ENCODE measurements at regions not wholly inside any gene's neighbourhood (a gene's known extent, or its start where the extent isn't known, plus 50 kb on each side); places are given as distances from the start of the nearest gene placed in this dataset.
"Not testable (repeated sequence)": the region's sequence is repeated elsewhere in the genome, so short reads cannot be mapped to it uniquely, and the experiment has no call there.

DNA sequence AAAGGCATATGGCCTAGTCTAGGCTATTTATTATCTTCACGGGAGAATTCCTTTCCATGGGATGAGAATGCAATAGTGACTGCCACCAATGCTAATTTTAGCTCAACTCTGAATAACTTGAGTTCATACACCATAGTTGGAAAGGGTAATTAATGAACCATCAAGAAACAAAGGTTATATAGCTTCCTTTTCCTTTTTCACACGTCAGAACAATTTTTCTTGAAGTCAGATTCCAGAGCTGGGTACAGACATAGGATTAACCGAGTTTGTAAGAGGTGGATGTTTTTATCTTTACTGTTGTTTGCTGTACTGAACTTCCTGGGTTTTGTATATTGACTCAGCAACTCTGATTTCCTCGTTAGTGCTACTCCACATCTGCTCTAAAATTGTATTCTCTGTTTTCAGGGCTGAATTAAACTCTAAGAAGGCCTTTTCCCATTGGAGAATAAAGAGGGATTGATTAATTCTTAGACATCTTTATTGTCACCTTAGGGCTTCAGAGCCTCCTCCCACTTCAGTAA, 262.0 kb downstream of the NUF2 start:
- DNase-seq = no peak

DNA sequence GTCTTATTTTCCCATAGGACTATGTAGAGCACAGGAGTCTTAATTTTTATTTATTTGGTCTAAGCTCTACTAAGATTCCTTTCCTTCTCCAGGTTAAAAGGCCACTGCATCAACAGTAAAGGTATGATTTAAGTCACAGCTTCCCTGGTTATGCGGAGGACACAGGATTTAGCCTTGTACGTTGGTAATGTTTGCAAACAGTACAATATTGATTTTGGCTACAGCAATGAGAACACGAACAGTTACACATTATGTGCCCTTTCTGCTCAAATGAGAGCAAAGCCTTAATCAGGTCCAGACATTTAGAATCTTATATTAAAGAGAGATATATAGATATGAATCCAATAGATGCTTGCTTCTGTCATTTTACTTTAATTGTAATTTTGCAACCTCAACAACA, 264.0 kb downstream of the NUF2 start:
- no peak for DNase-seq

DNA sequence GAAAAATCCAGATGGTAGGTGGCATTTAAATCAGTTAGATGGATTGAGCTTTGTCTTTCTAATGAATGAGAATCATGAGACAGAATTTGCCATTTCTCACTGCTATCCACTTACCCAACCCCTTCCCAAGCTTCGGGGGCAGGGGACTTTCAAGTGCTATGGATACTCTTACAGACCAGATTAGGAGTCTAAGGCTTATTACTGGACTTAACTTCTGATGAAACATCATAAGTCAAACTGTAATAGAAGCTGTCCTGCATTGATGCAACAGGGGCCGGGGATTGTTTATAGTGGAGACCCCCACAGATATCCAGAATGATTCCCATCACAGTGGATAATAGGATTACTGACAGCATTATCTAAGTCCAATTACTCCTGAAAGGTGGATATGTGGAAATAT, 267.0 kb downstream of the NUF2 start:
- no peak for DNase-seq

DNA sequence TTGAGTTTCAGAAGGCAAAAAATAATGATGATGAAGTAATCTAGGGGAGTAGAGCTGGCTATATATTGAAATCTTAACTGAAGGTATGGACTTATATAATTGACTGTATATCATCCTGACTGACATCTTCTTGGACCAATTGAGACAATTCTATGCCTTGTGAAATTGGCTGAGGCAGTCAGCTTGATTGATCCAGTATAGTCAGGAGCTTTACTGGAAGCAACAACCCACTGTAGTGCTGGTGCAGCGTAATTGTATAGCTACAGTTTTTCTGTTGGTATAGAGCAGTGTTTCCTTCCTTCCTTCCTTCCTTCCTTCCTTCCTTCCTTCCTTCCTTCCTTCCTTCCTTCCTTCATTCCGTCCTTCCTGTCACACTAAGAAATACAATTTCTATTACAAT, 268.0 kb downstream of the NUF2 start:
- no peak for DNase-seq

- not testable (repeated sequence) for DNase-seq
These were observed 269.4 kb downstream of the NUF2 start for GRCh38 chr1:163591131-163591530.

GRCh38 chr1:163592623-163593022, 270.9 kb downstream of the NUF2 start:
- DNase-seq = not testable (repeated sequence)

DNA sequence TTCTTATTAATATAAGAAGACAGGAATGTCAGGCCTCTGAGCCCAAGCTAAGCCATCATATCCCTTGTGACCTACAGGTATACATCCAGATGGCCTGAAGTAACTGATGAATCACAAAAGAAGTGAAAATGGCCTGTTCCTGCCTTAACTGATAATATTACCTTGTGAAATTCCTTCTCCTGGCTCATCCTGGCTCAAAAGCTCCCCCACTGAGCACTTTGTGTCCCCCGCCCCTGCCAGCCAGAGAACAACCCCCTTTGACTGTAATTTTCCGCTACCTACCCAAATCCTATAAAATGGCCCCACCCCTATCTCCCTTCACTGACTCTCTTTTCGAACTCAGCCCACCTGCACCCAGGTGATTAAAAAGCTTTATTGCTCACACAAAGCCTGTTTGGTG, 274.4 kb downstream of the NUF2 start:
- DNase-seq = not testable (repeated sequence)

- DNase-seq = no peak
These were observed 274.9 kb downstream of the NUF2 start for GRCh38 chr1:163596541-163597258.

DNA sequence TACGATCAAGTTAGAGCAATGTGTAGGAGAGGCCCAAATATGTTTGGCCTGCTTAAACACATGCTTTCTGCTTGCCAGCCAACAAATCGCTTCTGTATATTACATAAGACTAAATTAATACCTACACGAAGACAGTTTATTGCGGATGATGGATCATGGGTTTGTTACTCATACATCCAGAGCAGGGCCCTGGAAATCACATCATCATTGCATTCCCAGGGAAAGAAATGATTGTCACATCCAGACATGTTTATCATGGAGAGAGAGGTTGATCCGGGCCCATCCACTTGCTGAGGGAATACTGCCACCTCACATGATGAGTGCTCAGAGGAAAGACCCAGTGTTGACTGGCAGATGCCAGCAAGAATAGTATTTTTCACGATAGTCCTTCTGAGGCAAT, 282.6 kb downstream of the NUF2 start:
- DNase-seq = no peak

DNA sequence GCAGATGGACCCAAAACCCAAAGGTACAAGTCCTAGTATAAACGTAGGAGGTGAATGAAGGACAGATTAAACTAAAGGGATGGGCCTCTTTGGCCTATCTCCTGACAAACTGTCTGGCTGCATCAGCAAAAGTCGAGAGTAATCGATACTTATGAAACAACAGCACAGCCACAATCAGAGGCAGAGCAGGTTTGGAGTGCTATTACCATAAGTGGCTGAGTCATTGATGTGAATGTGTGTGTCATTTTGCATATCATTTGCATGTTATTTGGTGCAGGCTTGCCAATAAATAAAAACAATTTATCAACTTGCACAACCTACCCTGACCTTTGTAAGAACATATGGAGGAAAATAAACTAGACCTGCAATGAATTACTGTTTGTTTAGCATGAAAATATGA, 283.1 kb downstream of the NUF2 start:
- no peak for DNase-seq

GRCh38 chr1:163608979-163609378, 287.2 kb downstream of the NUF2 start:
- no peak for DNase-seq

DNA sequence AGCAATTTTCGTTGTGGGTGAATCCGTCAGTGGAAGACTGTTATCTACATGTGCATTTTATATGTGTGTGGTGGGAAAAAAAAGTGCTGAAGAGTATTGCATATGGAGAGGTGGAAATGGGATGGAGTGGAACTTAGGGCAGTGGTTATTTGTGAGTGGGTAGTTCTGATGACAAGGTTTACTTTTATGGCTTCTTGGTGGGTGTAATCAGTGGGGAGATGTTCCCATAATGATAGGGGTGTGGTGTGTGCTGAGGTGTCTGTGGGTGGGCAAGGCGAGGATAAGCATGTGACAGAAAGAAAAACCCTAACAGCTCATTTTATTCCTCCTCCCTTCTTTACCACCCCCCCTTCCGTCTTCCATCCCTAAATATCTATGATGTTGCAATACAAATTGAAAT, 288.1 kb downstream of the NUF2 start:
- no peak for DNase-seq

DNA sequence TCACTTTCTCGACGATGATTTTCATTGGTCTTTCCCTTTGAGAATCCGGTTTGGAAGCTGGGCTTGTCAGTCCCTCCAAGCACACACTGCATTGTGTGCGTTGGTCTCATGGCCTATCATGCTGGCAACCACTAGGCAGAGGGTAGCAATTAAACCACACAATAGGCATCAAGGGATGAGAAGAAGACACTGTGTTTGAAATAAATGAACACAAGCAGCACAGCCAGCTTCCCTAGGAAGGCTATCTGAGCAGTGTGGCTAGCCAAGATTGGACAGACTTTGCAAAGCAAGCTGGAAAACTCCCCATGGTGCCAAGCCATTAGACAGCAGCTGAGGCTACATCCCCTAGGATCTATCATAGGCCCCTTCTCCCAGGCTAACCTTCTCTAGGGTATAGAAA, 288.7 kb downstream of the NUF2 start:
- DNase-seq = no peak

GRCh38 chr1:163614361-163614760, 292.6 kb downstream of the NUF2 start:
- DNase-seq = no peak

DNA sequence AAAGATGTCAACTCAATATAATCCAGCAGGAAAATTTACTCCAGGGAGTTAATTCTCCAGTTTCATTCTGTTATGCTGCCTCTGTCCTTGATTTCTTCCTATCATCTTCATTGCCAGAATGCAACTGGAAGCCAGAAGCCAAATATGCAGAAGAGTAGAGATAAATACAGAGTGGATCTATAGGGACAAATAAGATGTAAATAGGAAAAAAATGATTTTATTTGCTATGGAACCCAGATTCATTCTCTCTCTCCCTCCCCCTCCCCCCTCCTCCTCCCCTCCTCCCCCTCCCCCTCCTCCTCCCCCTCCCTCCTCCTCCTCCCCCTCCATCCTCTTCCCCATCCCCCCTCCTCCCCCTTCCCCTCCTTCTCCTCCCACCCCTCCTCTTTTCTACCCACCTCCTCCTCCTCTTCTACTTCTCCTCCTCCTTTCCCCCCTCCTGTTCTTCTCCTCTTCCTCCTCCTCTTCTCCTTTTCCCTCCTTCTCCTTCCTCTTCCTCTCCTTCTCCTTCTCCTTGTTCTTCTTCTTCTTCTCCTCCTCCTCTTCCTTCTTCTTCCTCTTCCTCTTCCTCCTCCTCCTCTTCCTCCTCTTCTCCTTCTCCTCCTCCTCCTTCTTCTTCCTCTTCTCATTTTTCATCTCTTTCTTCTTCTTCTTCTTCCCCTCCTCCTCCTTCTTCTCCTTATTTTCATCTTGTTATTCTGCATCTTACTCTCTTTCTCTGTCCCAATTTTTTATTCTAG, 306.4 kb downstream of the NUF2 start:
- no peak for DNase-seq

GRCh38 chr1:163632269-163632668, 310.5 kb downstream of the NUF2 start:
- DNase-seq = no peak

DNA sequence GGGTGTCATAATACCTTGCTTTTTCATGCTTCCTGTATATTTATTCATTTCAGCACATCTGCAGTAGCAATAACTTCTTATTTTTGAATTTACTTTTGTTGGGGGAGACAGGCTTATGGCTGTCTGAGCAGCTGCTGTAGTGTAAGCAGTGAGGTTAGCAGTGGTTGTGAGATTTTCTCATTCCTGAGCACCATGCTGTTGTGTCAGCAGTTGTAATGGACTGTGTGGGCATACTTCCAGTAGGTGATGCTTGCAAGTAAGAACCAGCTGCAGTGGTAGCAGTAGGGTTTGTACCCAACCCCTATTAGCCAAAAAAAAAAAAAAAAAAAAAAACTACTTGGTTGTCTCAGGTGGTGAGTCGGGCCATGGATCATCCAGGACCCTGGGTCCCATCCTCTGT, 311.6 kb downstream of the NUF2 start:
- no peak for DNase-seq

GRCh38 chr1:163645676-163646075, 323.9 kb downstream of the NUF2 start:
- not testable (repeated sequence) for DNase-seq

DNA sequence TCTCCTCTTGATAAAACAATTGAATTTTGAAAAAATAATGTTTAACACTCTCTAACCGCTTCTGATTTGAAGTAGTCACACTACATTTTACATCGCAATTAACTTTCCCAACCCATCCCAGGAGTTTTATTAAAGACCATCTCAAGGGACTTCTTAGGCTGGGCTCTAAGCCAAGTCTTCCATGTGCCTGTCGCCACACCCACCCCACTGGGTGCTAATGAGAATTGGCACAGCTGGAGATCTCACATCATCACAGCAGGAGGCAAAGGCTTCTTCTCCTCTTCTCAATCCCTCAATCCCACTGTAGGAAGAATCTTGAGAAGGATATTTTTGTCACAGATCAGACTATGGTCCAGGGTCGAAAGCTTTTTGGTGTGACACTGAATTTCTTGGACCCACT, 328.9 kb downstream of the NUF2 start:
- no peak for DNase-seq

GRCh38 chr1:163652441-163652840, 330.7 kb downstream of the NUF2 start:
- no peak for DNase-seq

- DNase-seq = no peak
These were observed 333.8 kb downstream of the NUF2 start for GRCh38 chr1:163655565-163655964.

- no peak for DNase-seq
These were observed 334.5 kb downstream of the NUF2 start for GRCh38 chr1:163656095-163656759.

DNA sequence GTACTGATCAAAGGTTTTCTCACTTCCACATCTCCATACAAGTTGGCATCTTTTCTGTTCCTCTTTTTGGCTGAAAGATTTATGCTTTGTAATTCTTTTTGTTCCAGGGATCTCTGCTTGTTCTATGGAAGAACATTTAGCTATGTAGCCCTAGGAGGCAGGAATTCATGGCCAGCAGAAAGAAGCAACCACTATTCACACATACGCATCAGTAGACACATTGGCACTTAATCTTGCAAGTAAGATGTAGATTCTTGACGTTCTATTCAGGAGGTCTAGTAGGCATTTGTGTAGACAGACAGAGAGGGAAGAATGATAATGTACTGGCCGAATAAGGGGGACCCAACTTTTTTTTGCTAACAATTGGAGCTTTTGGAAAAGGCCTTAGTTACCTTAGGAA, 336.0 kb downstream of the NUF2 start:
- no peak for DNase-seq

- DNase-seq = no peak
These were observed 339.6 kb downstream of the NUF2 start for GRCh38 chr1:163661391-163661790.

Measured in CD4-positive, alpha-beta T cell treated with Interleukin-12 subunit alpha and Interleukin-12 subunit beta, for 1 hour (primary cell).